C4-2B (cell line): ENCODE measurements at regions not wholly inside any gene's neighbourhood (a gene's known extent, or its start where the extent isn't known, plus 50 kb on each side); places are given as distances from the start of the nearest gene placed in this dataset.

Experiments used
- CTCF ChIP-seq: fragments of 450-650 bp; conservative IDR thresholded peaks from 2 replicates; pipeline ENCODE4 v1.5.1; 2017; ENCODE audit warnings: mild to moderate bottlenecking
- ZFX ChIP-seq: fragments of 450-650 bp; IDR thresholded peaks from 2 replicates; pipeline ENCODE4 v1.6.1; 2017

DNA sequence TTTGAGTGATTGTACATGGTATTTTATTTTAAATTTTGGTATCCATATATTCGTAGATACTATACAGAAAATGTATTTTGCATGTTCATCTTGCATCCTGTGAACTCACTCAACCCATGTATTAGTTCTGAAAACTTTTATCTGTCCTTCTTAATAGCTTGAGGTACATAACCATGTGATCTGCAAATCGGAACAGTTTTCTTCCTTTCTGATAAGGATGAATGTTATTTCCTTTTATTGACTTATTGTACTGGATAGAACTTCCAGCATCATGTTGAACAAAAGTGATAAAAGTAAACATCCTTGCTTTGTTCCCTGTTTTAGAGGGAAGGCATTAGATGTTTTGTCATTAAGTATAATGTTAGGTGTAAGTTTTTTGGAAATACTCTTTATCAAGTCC, 554.7 kb downstream of the GALR1 start:
- TF ChIP-seq CTCF: no peak
- no peak for TF ChIP-seq ZFX
